Gastroesophageal sphincter (tissue), 4 donors: ENCODE measurements at regions not wholly inside any gene's neighbourhood (a gene's known extent, or its start where the extent isn't known, plus 50 kb on each side); places are given as distances from the start of the nearest gene placed in this dataset.
A peak's percentile ranks its signal among the peaks of the same experiment; 100 is the strongest.

Experiments used
- ATAC-seq: fragments of 150-250 bp; one replicate; pipeline ENCODE4 v1.9.1; 2016; ENCODE audit warnings: mild to moderate bottlenecking, moderate library complexity
- H3K27ac ChIP-seq, 4 donors: fragments of 200-600 bp; sonication (generic) in 3 of 4; 1 replicate in 3 of 4; 2 replicates in 1 of 4; pipeline ENCODE4 v1.5.1; 2016 to 2019
- H3K27me3 ChIP-seq: fragments of 200-600 bp; sonication (generic); one replicate; pipeline ENCODE4 v1.5.1; 2019
- H3K36me3 ChIP-seq, 2 donors: fragments of 200-600 bp; sonication (generic); one replicate each; pipeline ENCODE4 v1.5.1; 2019; ENCODE audit warnings: control low read depth in 1 of 2
- H3K4me1 ChIP-seq, 3 donors: fragments of 200-600 bp; sonication (generic); 1 replicate in 2 of 3; 2 replicates in 1 of 3; pipeline ENCODE4 v1.5.1; 2016 to 2019; ENCODE audit warnings: control low read depth in 2 of 3
- H3K4me3 ChIP-seq, 2 donors: fragments of 200-600 bp; sonication (generic); one replicate each; pipeline ENCODE4 v1.5.1; 2019; ENCODE audit warnings: mild to moderate bottlenecking in 1 of 2, moderate library complexity in 1 of 2
- H3K9me3 ChIP-seq, 3 donors: fragments of 200-600 bp; sonication (generic); one replicate each; pipeline ENCODE4 v1.5.1; 2017 to 2019; ENCODE audit warnings: control low read depth in 2 of 3
- CTCF ChIP-seq, 4 experiments: fragments of 200-600 bp in 2 of 4; fragments of 450-650 bp in 2 of 4; sonication (generic) in 1 of 4; IDR thresholded peaks; one replicate each; pipeline ENCODE4 v1.5.1; 2017 to 2019; ENCODE audit warnings: antibody characterized with exemption in 4 of 4, mild to moderate bottlenecking in 2 of 4, moderate library complexity in 2 of 4
- EP300 ChIP-seq: sonication (generic); formaldehyde crosslinking; IDR thresholded peaks from one replicate; pipeline ENCODE4 v1.6.1; 2017; ENCODE audit warnings: antibody characterized with exemption, mild to moderate bottlenecking
- POLR2A ChIP-seq, 2 donors: fragments of 450-650 bp; IDR thresholded peaks; one replicate each; pipeline ENCODE4 v1.6.1; 2017; ENCODE audit warnings: antibody characterized with exemption in 2 of 2, mild to moderate bottlenecking in 2 of 2, moderate library complexity in 1 of 2
- POLR2AphosphoS5 ChIP-seq: sonication (generic); formaldehyde crosslinking; IDR thresholded peaks from one replicate; pipeline ENCODE4 v1.6.1; 2017; ENCODE audit warnings: antibody characterized with exemption
- WGBS, 2 donors: methylation state at CpG; one replicate each; pipeline ENCODE4 v1.1.5; 2018; ENCODE audit warnings: low coverage in 1 of 2; 5-methylcytosine and 5-hydroxymethylcytosine counted together

- Histone ChIP-seq H3K9me3 (peaks cover 0 to 4% (median 0%) of the 10 kb centered on the region in 3 donors), H3K36me3 (no peaks in the 10 kb centered on the region), H3K4me3 (no peak overlapping the region), H3K27ac (no peak overlapping the region), H3K4me1 (peaks cover 0 to 1% (median 0%) of the 10 kb centered on the region in 3 donors), H3K27me3 (peaks cover 11% of the 10 kb centered on the region)
- TF ChIP-seq CTCF (IDR thresholded peaks at IDR 0.05) (peak; percentile 52 to 77 (median 64)), EP300 (no peak), POLR2A (IDR thresholded peaks at IDR 0.05) (no peak), POLR2AphosphoS5 (no peak)
- 44 to 47% methylated on average over 10 of the region's 10 CpGs for WGBS, 2 donors
- ATAC-seq, result no peak
Observed at GRCh38 chr16:73956587-73957494, 339.8 kb upstream of the PSMD7 start.

- H3K27ac ChIP-seq, result no peak overlapping the region
- H3K4me3 ChIP-seq, result no peak overlapping the region
- 26 to 66% methylated on average over 4 to 10 of the region's 11 CpGs for WGBS, 2 donors
- peaks cover 22% of the 10 kb centered on the region for H3K27me3 ChIP-seq
- H3K36me3 ChIP-seq, result no peaks in the 10 kb centered on the region
- no peak for ATAC-seq
- H3K4me1 ChIP-seq, result peaks cover 0 to 3% (median 0%) of the 10 kb centered on the region in 3 donors
- H3K9me3 ChIP-seq, result no peaks in the 10 kb centered on the region
- TF ChIP-seq POLR2AphosphoS5 (no peak), CTCF (IDR thresholded peaks at IDR 0.05) (no peak), EP300 (no peak), POLR2A (IDR thresholded peaks at IDR 0.05) (no peak)
Observed at GRCh38 chr16:73955702-73956101, 340.9 kb upstream of the PSMD7 start.

- peaks cover 0 to 3% (median 0%) of the 10 kb centered on the region in 3 donors for H3K4me1 ChIP-seq
- TF ChIP-seq EP300 (no peak), POLR2A (IDR thresholded peaks at IDR 0.05) (no peak), POLR2AphosphoS5 (no peak), CTCF (IDR thresholded peaks at IDR 0.05) (no peak)
- no peak overlapping the region for H3K4me3 ChIP-seq
- 64 to 83% methylated on average over 1 of the region's 1 CpG for whole genome bisulfite sequencing, 2 donors
- peaks cover 22% of the 10 kb centered on the region for H3K27me3 ChIP-seq
- no peak for ATAC-seq
- no peaks in the 10 kb centered on the region for H3K9me3 ChIP-seq
- H3K36me3 ChIP-seq, result no peaks in the 10 kb centered on the region
- H3K27ac ChIP-seq, result no peak overlapping the region
Observed at GRCh38 chr16:73955255-73955654, 341.4 kb upstream of the PSMD7 start.

- Histone ChIP-seq H3K36me3 (no peaks in the 10 kb centered on the region), H3K27ac (peak overlapping the region in 2 of 4 donors; percentile 25 to 41), H3K9me3 (no peaks in the 10 kb centered on the region), H3K27me3 (peaks cover 22% of the 10 kb centered on the region), H3K4me3 (no peak overlapping the region), H3K4me1 (peaks cover 0 to 3% (median 0%) of the 10 kb centered on the region in 3 donors)
- peak; percentile 37 for ATAC-seq
- TF ChIP-seq POLR2A (IDR thresholded peaks at IDR 0.05) (no peak), POLR2AphosphoS5 (no peak), CTCF (IDR thresholded peaks at IDR 0.05) (no peak), EP300 (no peak)
- 0% methylated on average over 1 of the region's 3 CpGs; no CpG with 5 or more reads in 1 of the 2 donors for WGBS, 2 donors
Observed at GRCh38 chr16:73951481-73951880, 345.1 kb upstream of the PSMD7 start.
